ENCODE measurements at regions not wholly inside any gene's neighbourhood (a gene's known extent, or its start where the extent isn't known, plus 50 kb on each side); places are given as distances from the start of the nearest gene placed in this dataset.

DNA sequence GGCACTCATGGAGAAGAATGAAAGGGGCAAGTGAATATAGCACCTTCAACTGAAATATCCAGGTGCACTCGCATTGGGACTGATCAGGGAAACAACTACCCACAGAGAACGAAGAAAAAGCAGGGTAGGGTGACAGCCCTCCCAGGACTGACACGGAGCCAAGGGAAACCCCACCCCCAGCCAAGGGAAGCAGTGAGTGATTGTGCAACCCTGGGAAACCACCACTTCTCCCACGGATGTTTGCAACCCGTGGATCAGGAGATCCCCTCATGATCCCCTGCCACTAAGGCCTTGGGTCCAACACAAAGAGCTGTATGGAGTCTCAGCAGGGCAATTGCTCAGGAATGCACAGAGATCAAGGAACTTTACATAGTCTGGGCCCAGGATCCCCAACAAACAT lies 158.5 kb upstream of the HCCS start:
- Histone ChIP-seq H3K27ac (no peak overlapping the region), H3K4me3 (no peak overlapping the region), H3K9me3 (peaks cover 0 to 2% (median 2%) of the 10 kb centered on the region in 3 donors), H3K27me3 (no peaks in the 10 kb centered on the region), H3K36me3 (no peaks in the 10 kb centered on the region), H3K4me1 (no peaks in the 10 kb centered on the region)
- TF ChIP-seq, protein P1, sequence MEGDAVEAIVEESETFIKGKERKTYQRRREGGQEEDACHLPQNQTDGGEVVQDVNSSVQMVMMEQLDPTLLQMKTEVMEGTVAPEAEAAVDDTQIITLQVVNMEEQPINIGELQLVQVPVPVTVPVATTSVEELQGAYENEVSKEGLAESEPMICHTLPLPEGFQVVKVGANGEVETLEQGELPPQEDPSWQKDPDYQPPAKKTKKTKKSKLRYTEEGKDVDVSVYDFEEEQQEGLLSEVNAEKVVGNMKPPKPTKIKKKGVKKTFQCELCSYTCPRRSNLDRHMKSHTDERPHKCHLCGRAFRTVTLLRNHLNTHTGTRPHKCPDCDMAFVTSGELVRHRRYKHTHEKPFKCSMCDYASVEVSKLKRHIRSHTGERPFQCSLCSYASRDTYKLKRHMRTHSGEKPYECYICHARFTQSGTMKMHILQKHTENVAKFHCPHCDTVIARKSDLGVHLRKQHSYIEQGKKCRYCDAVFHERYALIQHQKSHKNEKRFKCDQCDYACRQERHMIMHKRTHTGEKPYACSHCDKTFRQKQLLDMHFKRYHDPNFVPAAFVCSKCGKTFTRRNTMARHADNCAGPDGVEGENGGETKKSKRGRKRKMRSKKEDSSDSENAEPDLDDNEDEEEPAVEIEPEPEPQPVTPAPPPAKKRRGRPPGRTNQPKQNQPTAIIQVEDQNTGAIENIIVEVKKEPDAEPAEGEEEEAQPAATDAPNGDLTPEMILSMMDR (IDR thresholded peaks at IDR 0.05), result no peak
- peak in 1 of 2 donors; percentile 25 for DNase-seq
- intact Hi-C loops (cut with DNase I; ENCODE audit: low total_unique reads), result no loop called here

DNA sequence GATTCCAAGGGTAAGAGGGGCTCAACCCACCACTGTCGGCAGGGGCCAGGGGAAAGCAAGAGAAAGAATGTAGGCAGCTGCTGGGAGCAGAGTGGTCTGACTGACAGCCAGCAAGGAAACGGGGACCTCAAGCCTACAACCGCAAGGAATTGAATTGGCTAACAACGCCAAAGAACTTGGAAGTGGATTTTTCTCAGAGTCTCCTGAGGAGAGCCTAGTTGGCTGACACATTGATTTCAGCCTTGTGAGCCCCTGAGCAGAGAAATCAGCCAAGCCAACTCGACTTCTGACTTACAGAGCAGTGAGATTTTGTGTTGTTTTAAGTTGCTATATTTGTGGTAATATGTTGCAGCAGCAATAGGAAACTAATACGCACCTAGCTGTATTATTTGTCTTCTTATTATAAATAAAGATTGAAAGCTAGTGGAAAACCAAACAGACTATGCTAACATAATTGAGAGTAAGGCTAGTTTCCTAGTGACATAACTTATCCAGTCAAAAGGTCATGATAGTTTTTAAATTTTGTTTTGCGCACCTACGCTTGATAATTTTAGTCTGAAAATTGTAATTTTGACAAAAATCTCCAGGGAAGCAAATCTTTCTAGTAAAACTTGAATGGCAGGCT lies 145.8 kb upstream of the HCCS start:
- Histone ChIP-seq H3K36me3 (no peaks in the 10 kb centered on the region), H3K27me3 (no peaks in the 10 kb centered on the region), H3K27ac (no peak overlapping the region), H3K9me3 (no peaks in the 10 kb centered on the region), H3K4me3 (no peak overlapping the region), H3K4me1 (no peaks in the 10 kb centered on the region)
- no peak for DNase-seq
- TF ChIP-seq, protein P1 (IDR thresholded peaks at IDR 0.05), result no peak
- intact Hi-C loops (cut with DNase I; ENCODE audit: low total_unique reads), result no loop called here

DNA sequence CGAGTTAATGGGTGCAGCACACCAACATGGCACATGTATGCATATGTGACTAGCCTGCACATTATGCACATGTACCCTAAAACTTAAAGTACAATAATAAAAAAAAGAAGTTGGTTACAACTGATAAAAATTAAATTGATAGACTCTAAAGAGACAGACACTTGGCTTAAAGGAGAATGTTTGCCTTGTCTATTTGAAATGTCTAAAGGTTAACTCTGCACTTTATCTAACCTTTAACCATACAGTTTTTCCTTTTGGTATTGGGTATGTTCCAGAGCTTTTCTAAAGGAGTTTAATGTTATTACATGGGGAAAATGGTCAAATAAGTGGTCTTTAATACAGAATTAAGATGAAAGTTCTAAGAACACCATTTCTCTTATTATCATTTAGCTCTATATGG lies 145.1 kb upstream of the HCCS start:
- Histone ChIP-seq H3K9me3 (no peaks in the 10 kb centered on the region), H3K36me3 (no peaks in the 10 kb centered on the region), H3K4me1 (peaks cover 0 to 3% (median 0%) of the 10 kb centered on the region in 4 donors), H3K27me3 (no peaks in the 10 kb centered on the region), H3K4me3 (no peak overlapping the region), H3K27ac (no peak overlapping the region)
- intact Hi-C loops (cut with DNase I; ENCODE audit: low total_unique reads), result no loop called here
- TF ChIP-seq, protein P1 (IDR thresholded peaks at IDR 0.05), result no peak
- DNase-seq, result no peak

DNA sequence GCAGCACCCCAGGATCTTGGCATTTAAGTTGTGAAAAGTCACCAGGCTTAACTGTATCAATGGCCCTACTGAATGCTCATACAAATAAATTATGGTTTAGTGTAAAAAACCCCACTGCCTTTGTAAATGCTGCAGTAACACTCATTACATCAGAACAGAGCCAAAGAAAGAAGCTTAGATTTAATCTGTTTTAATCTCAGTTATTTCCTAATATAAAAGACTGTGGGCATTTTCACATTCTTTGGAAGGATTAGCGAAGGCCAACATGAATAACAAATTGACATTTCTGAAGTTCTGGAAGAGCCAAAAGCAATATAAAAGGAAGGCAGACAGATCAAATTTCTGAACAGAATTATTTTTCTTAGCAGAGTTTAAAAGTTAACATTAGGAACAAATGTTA lies 140.0 kb upstream of the HCCS start:
- Histone ChIP-seq H3K27ac (no peak overlapping the region), H3K4me3 (no peak overlapping the region), H3K36me3 (no peaks in the 10 kb centered on the region), H3K9me3 (no peaks in the 10 kb centered on the region), H3K4me1 (peaks cover 0 to 4% (median 0%) of the 10 kb centered on the region in 4 donors), H3K27me3 (no peaks in the 10 kb centered on the region)
- no peak for DNase-seq
- intact Hi-C loops (cut with DNase I; ENCODE audit: low total_unique reads), result no loop called here
- TF ChIP-seq, protein P1 (IDR thresholded peaks at IDR 0.05), result no peak

DNA sequence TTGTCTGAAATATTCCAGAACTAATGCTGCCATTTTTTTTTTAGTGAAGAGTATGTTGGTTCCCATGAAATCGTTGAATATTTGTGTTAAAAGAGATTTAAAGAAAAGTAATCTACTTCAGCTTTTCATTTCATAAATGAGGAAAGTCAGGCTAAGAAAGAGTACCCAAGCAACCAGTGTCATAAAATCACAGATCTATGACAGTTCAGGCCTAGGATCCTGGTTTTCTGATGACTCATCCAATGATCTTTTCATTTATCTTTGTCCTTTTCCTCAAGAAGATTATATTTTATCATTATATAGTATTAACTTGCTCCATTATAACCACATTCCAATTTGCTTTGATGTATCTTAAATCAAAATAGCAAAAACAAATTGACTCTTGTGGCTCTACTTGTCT lies 139.4 kb upstream of the HCCS start:
- Histone ChIP-seq H3K27ac (no peak overlapping the region), H3K27me3 (no peaks in the 10 kb centered on the region), H3K4me3 (no peak overlapping the region), H3K36me3 (no peaks in the 10 kb centered on the region), H3K4me1 (peaks cover 0 to 4% (median 0%) of the 10 kb centered on the region in 4 donors), H3K9me3 (no peaks in the 10 kb centered on the region)
- intact Hi-C loops (cut with DNase I; ENCODE audit: low total_unique reads), result no loop called here
- TF ChIP-seq, protein P1 (IDR thresholded peaks at IDR 0.05), result no peak
- DNase-seq, result no peak

DNA sequence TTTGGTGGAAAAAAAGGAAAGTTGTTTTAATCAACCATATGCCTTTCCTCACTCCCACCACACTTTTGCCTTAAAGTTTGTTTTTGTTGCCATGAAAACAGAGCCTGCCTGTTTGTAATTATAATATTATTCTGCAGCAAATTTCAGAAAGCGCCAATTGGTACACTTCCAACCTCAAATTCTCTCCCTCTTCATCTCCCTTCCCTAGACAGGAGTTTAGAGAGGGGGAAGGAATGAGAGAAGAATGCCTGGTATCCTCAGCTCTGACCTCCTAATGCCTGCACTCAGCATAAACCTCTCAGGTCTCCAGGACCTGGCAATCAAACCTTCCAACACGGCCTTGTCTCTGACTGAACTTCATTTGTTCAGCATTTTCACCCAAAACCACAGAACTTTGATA lies 138.4 kb upstream of the HCCS start:
- Histone ChIP-seq H3K27ac (no peak overlapping the region), H3K27me3 (no peaks in the 10 kb centered on the region), H3K4me3 (no peak overlapping the region), H3K4me1 (peaks cover 0 to 4% (median 0%) of the 10 kb centered on the region in 4 donors), H3K9me3 (no peaks in the 10 kb centered on the region), H3K36me3 (no peaks in the 10 kb centered on the region)
- intact Hi-C loops (cut with DNase I; ENCODE audit: low total_unique reads), result no loop called here
- TF ChIP-seq, protein P1 (IDR thresholded peaks at IDR 0.05), result no peak
- DNase-seq, result no peak

Data from tibial artery (tissue), 4 donors.